ENCODE measurements at regions not wholly inside any gene's neighbourhood (a gene's known extent, or its start where the extent isn't known, plus 50 kb on each side); places are given as distances from the start of the nearest gene placed in this dataset.

- no peak for TF ChIP-seq CTCF (IDR thresholded peaks at IDR 0.05)
- TF ChIP-seq POLR2A (IDR thresholded peaks at IDR 0.05): no peak
- no peak for TF ChIP-seq POLR2AphosphoS5 (IDR thresholded peaks at IDR 0.05)
Measured at GRCh38 chr6:95227351-95227750, 350.0 kb upstream of the MANEA start.

Measured in prostate gland (tissue), 2 donors.